Activated CD8-positive, alpha-beta T cell treated with anti-CD3 and anti-CD28 coated beads for 36 hours (primary cell): ENCODE measurements at regions not wholly inside any gene's neighbourhood (a gene's known extent, or its start where the extent isn't known, plus 50 kb on each side); places are given as distances from the start of the nearest gene placed in this dataset.
"Not testable (repeated sequence)": the region's sequence is repeated elsewhere in the genome, so short reads cannot be mapped to it uniquely, and the experiment has no call there.

Experiments used
- ATAC-seq: fragments of 200-7000 bp; cut with Tn5 transposase; one replicate; pipeline ENCODE4 v1.10.0; 2021; ENCODE audit warnings: mild to moderate bottlenecking, moderate library complexity
- CTCF ChIA-PET: fragments of 350-600 bp; sonication (Branson Sonifier 250); formaldehyde crosslinking; loops from one replicate; lab custom pipeline; 2021; ENCODE audit warnings: antibody characterized with exemption; lab: Charles Lee
- POLR2A ChIA-PET: fragments of 350-600 bp; sonication (Branson Sonifier 250); formaldehyde crosslinking; loops from one replicate; lab custom pipeline; 2021; ENCODE audit warnings: antibody characterized with exemption; lab: Charles Lee
- DNase-seq: peaks from one replicate; pipeline ENCODE4 v3.0.0-alpha.2; 2020
- H3K27ac Mint-ChIP-seq: one replicate; pipeline ENCODE4 v1.8.0; 2021; ENCODE audit warnings: mild to moderate bottlenecking, mixed read lengths
- H3K27me3 Mint-ChIP-seq: one replicate; pipeline ENCODE4 v1.8.0; 2021; ENCODE audit warnings: mixed read lengths
- H3K36me3 Mint-ChIP-seq: one replicate; pipeline ENCODE4 v1.8.0; 2021; ENCODE audit warnings: low read depth, mixed read lengths
- H3K4me1 Mint-ChIP-seq: one replicate; pipeline ENCODE4 v1.8.0; 2021; ENCODE audit warnings: low read depth, mixed read lengths
- H3K4me3 Mint-ChIP-seq: one replicate; pipeline ENCODE4 v1.8.0; 2021; ENCODE audit warnings: mild to moderate bottlenecking, moderate library complexity, mixed read lengths
- H3K9me3 Mint-ChIP-seq: one replicate; pipeline ENCODE4 v1.8.0; 2021; ENCODE audit warnings: mixed read lengths
- CTCF ChIP-seq: fragments of 200-600 bp; IDR thresholded peaks from one replicate; pipeline ENCODE4 v1.8.0; 2022; ENCODE audit warnings: antibody characterized with exemption, mild to moderate bottlenecking
- intact Hi-C: fragments of 100-400 bp; cut with micrococcal nuclease; formaldehyde crosslinking; loops from one replicate; pipeline ENCODE4 v1.10.0; 2022

GRCh38 chr7:112692333-112692732 is 97.9 kb downstream of the TMEM168 start:
- CTCF ChIA-PET: no interaction called here
- no peak for ATAC-seq

GRCh38 chr7:112697211-112697610 is 93.0 kb downstream of the TMEM168 start:
- H3K9me3 Mint-ChIP-seq, intact Hi-C loops, H3K36me3 Mint-ChIP-seq, H3K27ac Mint-ChIP-seq, POLR2A ChIA-PET, DNase-seq, H3K4me3 Mint-ChIP-seq, H3K4me1 Mint-ChIP-seq, CTCF ChIA-PET, ATAC-seq: not testable (repeated sequence)
- peaks cover 16% of the 10 kb centered on the region for H3K27me3 Mint-ChIP-seq

More at GRCh38 chr7:112692333-112692732, 97.9 kb downstream of the TMEM168 start:
- TF ChIP-seq CTCF: no peak
- no peak overlapping the region for H3K27ac Mint-ChIP-seq
- intact Hi-C loops: no loop called here
- no peaks in the 10 kb centered on the region for H3K27me3 Mint-ChIP-seq
- POLR2A ChIA-PET: no interaction called here
- no peaks in the 10 kb centered on the region for H3K36me3 Mint-ChIP-seq
- peaks cover 4% of the 10 kb centered on the region for H3K9me3 Mint-ChIP-seq
- H3K4me1 Mint-ChIP-seq: no peaks in the 10 kb centered on the region
- no peak overlapping the region for H3K4me3 Mint-ChIP-seq
- no peak for DNase-seq

DNA sequence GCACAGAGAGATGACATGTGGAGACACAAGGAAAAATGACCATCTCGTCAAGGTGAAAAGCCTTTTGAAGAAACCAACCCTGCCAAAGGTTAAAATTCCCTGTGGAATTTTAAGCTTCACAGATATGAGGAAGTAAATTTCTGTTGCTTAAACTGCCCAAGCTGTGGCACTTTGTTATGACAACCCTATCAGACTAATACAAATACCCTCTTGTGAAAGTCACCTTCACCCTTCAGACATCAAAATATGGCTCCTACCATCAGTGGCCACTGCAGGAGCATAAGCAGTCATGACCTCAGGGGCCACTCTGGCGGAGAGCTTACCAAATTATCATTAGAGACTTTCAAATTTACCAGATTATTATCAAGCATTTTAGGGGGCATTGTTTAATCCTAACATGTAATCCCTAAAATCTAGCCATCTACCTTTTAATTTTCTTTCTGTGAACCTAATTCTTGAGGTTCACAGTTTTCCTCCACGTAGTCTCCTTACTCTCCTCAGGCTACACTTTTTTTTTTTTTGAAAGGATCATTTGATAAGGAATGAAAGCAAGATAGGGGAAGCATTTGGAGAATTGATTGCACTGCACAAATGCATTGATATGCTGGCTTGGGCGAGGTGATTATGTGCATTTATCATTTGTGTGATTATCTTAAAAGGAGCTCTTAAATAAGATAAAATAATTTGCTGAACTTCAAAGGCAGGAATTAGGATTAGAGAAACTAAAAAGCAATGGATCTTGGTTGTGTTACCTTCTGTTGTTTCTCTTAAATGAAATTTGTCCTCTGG is 90.3 kb downstream of the TMEM168 start:
- POLR2A ChIA-PET: no interaction called here
- H3K36me3 Mint-ChIP-seq: no peaks in the 10 kb centered on the region
- intact Hi-C loops: no loop called here
- peaks cover 16% of the 10 kb centered on the region for H3K27me3 Mint-ChIP-seq
- no peak overlapping the region for H3K27ac Mint-ChIP-seq
- H3K4me3 Mint-ChIP-seq: no peak overlapping the region
- DNase-seq (no peak), ATAC-seq (no peak)
- peaks cover 6% of the 10 kb centered on the region for H3K9me3 Mint-ChIP-seq
- H3K4me1 Mint-ChIP-seq: no peaks in the 10 kb centered on the region
- CTCF ChIA-PET: no interaction called here
- TF ChIP-seq CTCF: no peak

GRCh38 chr7:112701456-112701855 is 88.7 kb downstream of the TMEM168 start:
- ATAC-seq: no peak
- Mint-ChIP-seq H3K27ac (no peak overlapping the region), H3K36me3 (no peaks in the 10 kb centered on the region), H3K4me1 (no peaks in the 10 kb centered on the region), H3K27me3 (peaks cover 16% of the 10 kb centered on the region), H3K4me3 (no peak overlapping the region), H3K9me3 (peaks cover 4% of the 10 kb centered on the region)
- ChIA-PET CTCF (no interaction called here), POLR2A (no interaction called here)
- no peak for TF ChIP-seq CTCF
- DNase-seq: no peak
- intact Hi-C loops: no loop called here

DNA sequence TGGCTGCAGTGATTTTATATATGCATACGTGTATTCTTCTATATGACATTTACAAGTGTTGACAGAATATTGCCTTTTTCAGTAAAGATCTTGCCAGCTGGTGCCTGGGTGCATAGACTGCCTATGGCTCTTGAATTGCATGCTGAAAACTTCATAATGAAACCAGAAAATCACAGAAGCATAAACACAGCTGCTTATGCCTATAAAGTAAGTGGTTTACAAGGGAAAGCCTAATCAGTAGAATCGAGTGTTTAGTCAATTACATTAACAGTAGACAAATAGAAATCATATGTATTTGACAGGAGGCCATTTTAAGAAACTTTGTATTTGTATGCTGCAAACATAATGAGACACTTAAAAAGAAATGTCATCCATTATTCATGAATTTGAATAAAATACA is 82.5 kb downstream of the TMEM168 start:
- Mint-ChIP-seq H3K27ac (no peak overlapping the region), H3K4me3 (no peak overlapping the region), H3K9me3 (no peaks in the 10 kb centered on the region), H3K4me1 (no peaks in the 10 kb centered on the region), H3K36me3 (no peaks in the 10 kb centered on the region), H3K27me3 (peaks cover 1% of the 10 kb centered on the region)
- POLR2A ChIA-PET: no interaction called here
- TF ChIP-seq CTCF: no peak
- intact Hi-C loops: no loop called here
- CTCF ChIA-PET: no interaction called here
- ATAC-seq: no peak
- DNase-seq: no peak
